K562 (cell line): ENCODE measurements at regions not wholly inside any gene's neighbourhood (a gene's known extent, or its start where the extent isn't known, plus 50 kb on each side); places are given as distances from the start of the nearest gene placed in this dataset.

Experiments used
- DNMT1 ChIP-seq: fragments of 450-650 bp; IDR thresholded peaks from 2 replicates; pipeline ENCODE4 v1.6.1; 2016; ENCODE audit warnings: antibody characterized with exemption, mild to moderate bottlenecking
- GABPB2 ChIP-seq: fragments of 250-450 bp; sonication (Bioruptor Pico); conservative IDR thresholded peaks from 2 replicates; pipeline ENCODE4 v1.5.1; 2021; ENCODE audit warnings: mild to moderate bottlenecking
- MTA3 ChIP-seq: fragments of 450-650 bp; formaldehyde crosslinking; IDR thresholded peaks from 2 replicates; pipeline ENCODE4 v1.6.1; 2017; ENCODE audit warnings: mild to moderate bottlenecking, borderline replicate concordance
- TCF7L2 ChIP-seq: fragments of 150-350 bp; IDR thresholded peaks from 2 replicates; pipeline ENCODE4 v1.6.1; 2016; ENCODE audit warnings: low read depth, mild to moderate bottlenecking, low read length, moderate library complexity
- ZNF133 ChIP-seq: fragments of 250-450 bp; sonication (Bioruptor Pico); IDR thresholded peaks from 2 replicates; pipeline ENCODE4 v1.4.0; 2020; ENCODE audit warnings: mild to moderate bottlenecking
- ZNF263 ChIP-seq: sonication (generic); formaldehyde crosslinking; IDR thresholded peaks from 2 replicates; pipeline ENCODE4 v1.8.0; 2022; ENCODE audit warnings: mild to moderate bottlenecking, missing genetic modification reagents, borderline replicate concordance
- TF ChIP-seq, protein P1 (sequence below), 2 experiments: fragments of 450-650 bp; formaldehyde crosslinking in 1 of 2; IDR thresholded peaks; 2 replicates each; pipeline versions ENCODE4 v1.4.0 to v1.6.1; 2014 to 2020; ENCODE audit warnings: mild to moderate bottlenecking in 2 of 2, borderline replicate concordance in 1 of 2, low read depth in 1 of 2
- TF ChIP-seq, protein P2 (sequence below): fragments of 250-450 bp; sonication (Bioruptor Pico); IDR thresholded peaks from 2 replicates; pipeline ENCODE4 v1.5.1; 2021; ENCODE audit warnings: mild to moderate bottlenecking
- TF ChIP-seq, protein P3 (sequence below): fragments of 450-650 bp; formaldehyde crosslinking; IDR thresholded peaks from 2 replicates; pipeline ENCODE4 v1.4.0; 2022; ENCODE audit warnings: missing genetic modification characterization
- TF ChIP-seq, protein P4 (sequence below): fragments of 450-650 bp; IDR thresholded peaks from 2 replicates; pipeline ENCODE4 v1.6.1; 2016; ENCODE audit warnings: low read depth, mild to moderate bottlenecking, moderate library complexity
- TF ChIP-seq, protein P5 (sequence below), 2 experiments: fragments of 450-650 bp; IDR thresholded peaks; 2 replicates each; pipeline ENCODE4 v1.6.1; 2018; ENCODE audit warnings: mild to moderate bottlenecking in 2 of 2, low read depth in 1 of 2; ENCODE audit not compliant: partially characterized antibody in 2 of 2

DNA sequence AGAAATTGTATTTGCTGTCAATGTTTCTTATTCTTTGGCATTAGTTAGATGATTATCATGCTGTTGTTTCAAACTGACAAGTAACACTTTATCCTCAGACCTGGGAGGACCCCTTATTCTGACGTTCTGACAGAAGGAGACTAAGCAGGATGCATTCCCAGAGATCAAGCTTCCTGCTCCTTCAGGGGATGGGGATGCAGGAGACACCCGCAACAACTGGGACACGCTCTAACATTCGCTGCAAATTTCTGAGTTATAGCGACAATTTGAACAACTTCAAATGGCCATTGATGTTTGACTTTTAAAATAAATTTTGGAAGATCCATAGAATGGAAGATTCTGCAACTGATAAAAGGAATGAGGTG, 69.0 kb upstream of the ZNF184 start (continued):
- TF ChIP-seq, protein P1, sequence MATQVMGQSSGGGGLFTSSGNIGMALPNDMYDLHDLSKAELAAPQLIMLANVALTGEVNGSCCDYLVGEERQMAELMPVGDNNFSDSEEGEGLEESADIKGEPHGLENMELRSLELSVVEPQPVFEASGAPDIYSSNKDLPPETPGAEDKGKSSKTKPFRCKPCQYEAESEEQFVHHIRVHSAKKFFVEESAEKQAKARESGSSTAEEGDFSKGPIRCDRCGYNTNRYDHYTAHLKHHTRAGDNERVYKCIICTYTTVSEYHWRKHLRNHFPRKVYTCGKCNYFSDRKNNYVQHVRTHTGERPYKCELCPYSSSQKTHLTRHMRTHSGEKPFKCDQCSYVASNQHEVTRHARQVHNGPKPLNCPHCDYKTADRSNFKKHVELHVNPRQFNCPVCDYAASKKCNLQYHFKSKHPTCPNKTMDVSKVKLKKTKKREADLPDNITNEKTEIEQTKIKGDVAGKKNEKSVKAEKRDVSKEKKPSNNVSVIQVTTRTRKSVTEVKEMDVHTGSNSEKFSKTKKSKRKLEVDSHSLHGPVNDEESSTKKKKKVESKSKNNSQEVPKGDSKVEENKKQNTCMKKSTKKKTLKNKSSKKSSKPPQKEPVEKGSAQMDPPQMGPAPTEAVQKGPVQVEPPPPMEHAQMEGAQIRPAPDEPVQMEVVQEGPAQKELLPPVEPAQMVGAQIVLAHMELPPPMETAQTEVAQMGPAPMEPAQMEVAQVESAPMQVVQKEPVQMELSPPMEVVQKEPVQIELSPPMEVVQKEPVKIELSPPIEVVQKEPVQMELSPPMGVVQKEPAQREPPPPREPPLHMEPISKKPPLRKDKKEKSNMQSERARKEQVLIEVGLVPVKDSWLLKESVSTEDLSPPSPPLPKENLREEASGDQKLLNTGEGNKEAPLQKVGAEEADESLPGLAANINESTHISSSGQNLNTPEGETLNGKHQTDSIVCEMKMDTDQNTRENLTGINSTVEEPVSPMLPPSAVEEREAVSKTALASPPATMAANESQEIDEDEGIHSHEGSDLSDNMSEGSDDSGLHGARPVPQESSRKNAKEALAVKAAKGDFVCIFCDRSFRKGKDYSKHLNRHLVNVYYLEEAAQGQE (IDR thresholded peaks at IDR 0.05; ENCODE audit: borderline replicate concordance): no peak
- TF ChIP-seq, protein P1 (CRISPR knock-in tag; IDR thresholded peaks at IDR 0.05; ENCODE audit: low read depth): no peak
- TF ChIP-seq ZNF263 (CRISPR knock-in tag) (no peak), TCF7L2 (no peak), ZNF133 (CRISPR knock-in tag) (no peak), MTA3 (peak; percentile 3; the same call in 1 of the 2 replicates), GABPB2 (CRISPR knock-in tag) (no peak), DNMT1 (no peak)
- TF ChIP-seq, protein P2, sequence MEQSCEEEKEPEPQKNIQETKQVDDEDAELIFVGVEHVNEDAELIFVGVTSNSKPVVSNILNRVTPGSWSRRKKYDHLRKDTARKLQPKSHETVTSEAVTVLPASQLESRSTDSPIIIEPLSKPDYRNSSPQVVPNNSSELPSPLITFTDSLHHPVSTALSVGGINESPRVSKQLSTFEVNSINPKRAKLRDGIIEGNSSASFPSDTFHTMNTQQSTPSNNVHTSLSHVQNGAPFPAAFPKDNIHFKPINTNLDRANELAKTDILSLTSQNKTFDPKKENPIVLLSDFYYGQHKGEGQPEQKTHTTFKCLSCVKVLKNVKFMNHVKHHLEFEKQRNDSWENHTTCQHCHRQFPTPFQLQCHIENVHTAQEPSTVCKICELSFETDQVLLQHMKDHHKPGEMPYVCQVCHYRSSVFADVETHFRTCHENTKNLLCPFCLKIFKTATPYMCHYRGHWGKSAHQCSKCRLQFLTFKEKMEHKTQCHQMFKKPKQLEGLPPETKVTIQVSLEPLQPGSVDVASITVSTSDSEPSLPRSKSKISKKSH: no peak
- TF ChIP-seq, protein P3, sequence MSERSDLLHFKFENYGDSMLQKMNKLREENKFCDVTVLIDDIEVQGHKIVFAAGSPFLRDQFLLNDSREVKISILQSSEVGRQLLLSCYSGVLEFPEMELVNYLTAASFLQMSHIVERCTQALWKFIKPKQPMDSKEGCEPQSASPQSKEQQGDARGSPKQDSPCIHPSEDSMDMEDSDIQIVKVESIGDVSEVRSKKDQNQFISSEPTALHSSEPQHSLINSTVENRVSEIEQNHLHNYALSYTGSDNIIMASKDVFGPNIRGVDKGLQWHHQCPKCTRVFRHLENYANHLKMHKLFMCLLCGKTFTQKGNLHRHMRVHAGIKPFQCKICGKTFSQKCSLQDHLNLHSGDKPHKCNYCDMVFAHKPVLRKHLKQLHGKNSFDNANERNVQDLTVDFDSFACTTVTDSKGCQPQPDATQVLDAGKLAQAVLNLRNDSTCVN (CRISPR knock-in tag): no peak
- TF ChIP-seq, protein P4, sequence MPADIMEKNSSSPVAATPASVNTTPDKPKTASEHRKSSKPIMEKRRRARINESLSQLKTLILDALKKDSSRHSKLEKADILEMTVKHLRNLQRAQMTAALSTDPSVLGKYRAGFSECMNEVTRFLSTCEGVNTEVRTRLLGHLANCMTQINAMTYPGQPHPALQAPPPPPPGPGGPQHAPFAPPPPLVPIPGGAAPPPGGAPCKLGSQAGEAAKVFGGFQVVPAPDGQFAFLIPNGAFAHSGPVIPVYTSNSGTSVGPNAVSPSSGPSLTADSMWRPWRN: 0 out of 2 replicates have a peak, but pooled peaks have one; percentile 1
- TF ChIP-seq, protein P5, sequence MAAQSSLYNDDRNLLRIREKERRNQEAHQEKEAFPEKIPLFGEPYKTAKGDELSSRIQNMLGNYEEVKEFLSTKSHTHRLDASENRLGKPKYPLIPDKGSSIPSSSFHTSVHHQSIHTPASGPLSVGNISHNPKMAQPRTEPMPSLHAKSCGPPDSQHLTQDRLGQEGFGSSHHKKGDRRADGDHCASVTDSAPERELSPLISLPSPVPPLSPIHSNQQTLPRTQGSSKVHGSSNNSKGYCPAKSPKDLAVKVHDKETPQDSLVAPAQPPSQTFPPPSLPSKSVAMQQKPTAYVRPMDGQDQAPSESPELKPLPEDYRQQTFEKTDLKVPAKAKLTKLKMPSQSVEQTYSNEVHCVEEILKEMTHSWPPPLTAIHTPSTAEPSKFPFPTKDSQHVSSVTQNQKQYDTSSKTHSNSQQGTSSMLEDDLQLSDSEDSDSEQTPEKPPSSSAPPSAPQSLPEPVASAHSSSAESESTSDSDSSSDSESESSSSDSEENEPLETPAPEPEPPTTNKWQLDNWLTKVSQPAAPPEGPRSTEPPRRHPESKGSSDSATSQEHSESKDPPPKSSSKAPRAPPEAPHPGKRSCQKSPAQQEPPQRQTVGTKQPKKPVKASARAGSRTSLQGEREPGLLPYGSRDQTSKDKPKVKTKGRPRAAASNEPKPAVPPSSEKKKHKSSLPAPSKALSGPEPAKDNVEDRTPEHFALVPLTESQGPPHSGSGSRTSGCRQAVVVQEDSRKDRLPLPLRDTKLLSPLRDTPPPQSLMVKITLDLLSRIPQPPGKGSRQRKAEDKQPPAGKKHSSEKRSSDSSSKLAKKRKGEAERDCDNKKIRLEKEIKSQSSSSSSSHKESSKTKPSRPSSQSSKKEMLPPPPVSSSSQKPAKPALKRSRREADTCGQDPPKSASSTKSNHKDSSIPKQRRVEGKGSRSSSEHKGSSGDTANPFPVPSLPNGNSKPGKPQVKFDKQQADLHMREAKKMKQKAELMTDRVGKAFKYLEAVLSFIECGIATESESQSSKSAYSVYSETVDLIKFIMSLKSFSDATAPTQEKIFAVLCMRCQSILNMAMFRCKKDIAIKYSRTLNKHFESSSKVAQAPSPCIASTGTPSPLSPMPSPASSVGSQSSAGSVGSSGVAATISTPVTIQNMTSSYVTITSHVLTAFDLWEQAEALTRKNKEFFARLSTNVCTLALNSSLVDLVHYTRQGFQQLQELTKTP (IDR thresholded peaks at IDR 0.05; ENCODE audit: low read depth in 1 of 2, partially characterized antibody in 2 of 2): peak in 1 of 2 experiments; percentile 3
